Suprapubic skin (tissue), 4 donors: ENCODE measurements at regions not wholly inside any gene's neighbourhood (a gene's known extent, or its start where the extent isn't known, plus 50 kb on each side); places are given as distances from the start of the nearest gene placed in this dataset.

Experiments used
- DNase-seq, 2 donors: peaks; one replicate each; pipeline ENCODE4 v3.0.0-alpha.2; 2019; ENCODE audit warnings: low spot score in 2 of 2
- H3K27ac ChIP-seq: fragments of 200-600 bp; sonication (generic); one replicate; pipeline ENCODE4 v1.5.1; 2019
- H3K27me3 ChIP-seq: fragments of 200-600 bp; sonication (generic); one replicate; pipeline ENCODE4 v1.5.1; 2019
- H3K36me3 ChIP-seq: fragments of 200-600 bp; sonication (generic); one replicate; pipeline ENCODE4 v1.5.1; 2019
- H3K4me1 ChIP-seq: fragments of 200-600 bp; sonication (generic); one replicate; pipeline ENCODE4 v1.5.1; 2019
- H3K4me3 ChIP-seq: fragments of 200-600 bp; sonication (generic); one replicate; pipeline ENCODE4 v1.5.1; 2019; ENCODE audit warnings: mild to moderate bottlenecking
- H3K9me3 ChIP-seq: fragments of 200-600 bp; sonication (generic); one replicate; pipeline ENCODE4 v1.5.1; 2019
- EP300 ChIP-seq: sonication (generic); formaldehyde crosslinking; IDR thresholded peaks from one replicate; pipeline ENCODE4 v1.6.1; 2017; ENCODE audit warnings: antibody characterized with exemption
- POLR2A ChIP-seq, 2 donors: fragments of 450-650 bp; IDR thresholded peaks; one replicate each; pipeline ENCODE4 v1.6.1; 2017; ENCODE audit warnings: antibody characterized with exemption in 2 of 2, mild to moderate bottlenecking in 2 of 2, moderate library complexity in 2 of 2
- POLR2AphosphoS5 ChIP-seq, 3 donors: sonication (generic); formaldehyde crosslinking; IDR thresholded peaks; one replicate each; pipeline ENCODE4 v1.6.1; 2017; ENCODE audit warnings: antibody characterized with exemption in 3 of 3
- WGBS: methylation state at CpG from one replicate; pipeline ENCODE4 v1.1.5; 2018; 5-methylcytosine and 5-hydroxymethylcytosine counted together
- TF ChIP-seq, protein P1 (sequence below), 2 donors: fragments of 200-600 bp in 1 of 2; fragments of 450-650 bp in 1 of 2; sonication (generic) in 1 of 2; IDR thresholded peaks; one replicate each; pipeline ENCODE4 v1.5.1; 2016 to 2019; ENCODE audit warnings: antibody characterized with exemption in 2 of 2, mild to moderate bottlenecking in 1 of 2, moderate library complexity in 1 of 2

DNA sequence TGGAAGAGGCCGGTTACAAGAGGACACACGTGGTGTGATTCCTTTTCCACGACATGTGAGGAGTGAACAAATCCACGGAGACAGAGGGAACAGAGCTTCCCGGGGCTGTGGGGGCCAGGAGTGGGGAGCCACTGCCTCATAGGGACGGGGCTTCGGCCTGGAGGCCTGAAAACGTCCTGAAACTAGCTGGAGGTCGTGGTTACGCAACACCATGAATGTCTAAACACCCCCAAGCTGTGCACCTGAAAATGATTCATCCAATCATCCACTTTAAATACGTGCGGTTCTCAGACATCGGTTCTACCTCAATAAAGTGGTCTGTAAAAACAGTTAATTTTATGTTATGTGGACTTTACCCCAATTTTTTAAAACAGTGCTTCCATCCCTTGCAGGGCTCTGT lies 65.3 kb upstream of the PPP1R26 start:
- H3K27ac ChIP-seq: no peak overlapping the region
- WGBS: 48% methylated on average over 13 of the region's 13 CpGs
- H3K4me1 ChIP-seq: peaks cover 5% of the 10 kb centered on the region
- no peak overlapping the region for H3K4me3 ChIP-seq
- no peaks in the 10 kb centered on the region for H3K36me3 ChIP-seq
- TF ChIP-seq POLR2A (IDR thresholded peaks at IDR 0.05): no peak
- TF ChIP-seq, protein P1, sequence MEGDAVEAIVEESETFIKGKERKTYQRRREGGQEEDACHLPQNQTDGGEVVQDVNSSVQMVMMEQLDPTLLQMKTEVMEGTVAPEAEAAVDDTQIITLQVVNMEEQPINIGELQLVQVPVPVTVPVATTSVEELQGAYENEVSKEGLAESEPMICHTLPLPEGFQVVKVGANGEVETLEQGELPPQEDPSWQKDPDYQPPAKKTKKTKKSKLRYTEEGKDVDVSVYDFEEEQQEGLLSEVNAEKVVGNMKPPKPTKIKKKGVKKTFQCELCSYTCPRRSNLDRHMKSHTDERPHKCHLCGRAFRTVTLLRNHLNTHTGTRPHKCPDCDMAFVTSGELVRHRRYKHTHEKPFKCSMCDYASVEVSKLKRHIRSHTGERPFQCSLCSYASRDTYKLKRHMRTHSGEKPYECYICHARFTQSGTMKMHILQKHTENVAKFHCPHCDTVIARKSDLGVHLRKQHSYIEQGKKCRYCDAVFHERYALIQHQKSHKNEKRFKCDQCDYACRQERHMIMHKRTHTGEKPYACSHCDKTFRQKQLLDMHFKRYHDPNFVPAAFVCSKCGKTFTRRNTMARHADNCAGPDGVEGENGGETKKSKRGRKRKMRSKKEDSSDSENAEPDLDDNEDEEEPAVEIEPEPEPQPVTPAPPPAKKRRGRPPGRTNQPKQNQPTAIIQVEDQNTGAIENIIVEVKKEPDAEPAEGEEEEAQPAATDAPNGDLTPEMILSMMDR (IDR thresholded peaks at IDR 0.05): no peak
- no peak for TF ChIP-seq EP300
- no peak for TF ChIP-seq POLR2AphosphoS5 (IDR thresholded peaks at IDR 0.05)
- peaks cover 32% of the 10 kb centered on the region for H3K27me3 ChIP-seq
- H3K9me3 ChIP-seq: no peaks in the 10 kb centered on the region
- peak in 1 of 2 donors; percentile 10 for DNase-seq

DNA sequence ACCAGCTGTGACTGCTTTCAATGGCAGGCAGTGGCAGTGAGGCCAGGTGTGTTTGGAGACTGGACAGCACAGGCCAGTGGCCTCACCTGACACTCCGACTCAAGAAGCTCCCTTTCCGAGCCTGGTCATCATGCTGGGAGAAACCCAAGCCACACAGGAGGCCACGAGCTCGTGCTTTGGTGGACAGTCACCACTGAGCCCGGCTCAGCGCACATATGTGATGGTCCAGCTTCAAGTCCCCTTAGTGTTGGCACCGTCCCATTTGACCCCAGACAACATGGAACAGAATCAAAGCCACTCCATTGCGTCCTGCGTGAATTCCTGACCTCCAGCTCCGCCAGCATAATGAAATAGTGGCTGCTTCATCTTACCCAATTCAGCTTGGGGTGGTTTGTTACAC lies 64.0 kb upstream of the PPP1R26 start:
- 93% methylated on average over 4 of the region's 10 CpGs for WGBS
- Histone ChIP-seq H3K27me3 (peaks cover 32% of the 10 kb centered on the region), H3K27ac (no peak overlapping the region), H3K4me1 (peaks cover 5% of the 10 kb centered on the region), H3K4me3 (no peak overlapping the region), H3K9me3 (no peaks in the 10 kb centered on the region), H3K36me3 (no peaks in the 10 kb centered on the region)
- no peak for DNase-seq
- TF ChIP-seq EP300 (no peak), POLR2AphosphoS5 (IDR thresholded peaks at IDR 0.05) (no peak), POLR2A (IDR thresholded peaks at IDR 0.05) (no peak)
- TF ChIP-seq, protein P1 (IDR thresholded peaks at IDR 0.05): no peak

DNA sequence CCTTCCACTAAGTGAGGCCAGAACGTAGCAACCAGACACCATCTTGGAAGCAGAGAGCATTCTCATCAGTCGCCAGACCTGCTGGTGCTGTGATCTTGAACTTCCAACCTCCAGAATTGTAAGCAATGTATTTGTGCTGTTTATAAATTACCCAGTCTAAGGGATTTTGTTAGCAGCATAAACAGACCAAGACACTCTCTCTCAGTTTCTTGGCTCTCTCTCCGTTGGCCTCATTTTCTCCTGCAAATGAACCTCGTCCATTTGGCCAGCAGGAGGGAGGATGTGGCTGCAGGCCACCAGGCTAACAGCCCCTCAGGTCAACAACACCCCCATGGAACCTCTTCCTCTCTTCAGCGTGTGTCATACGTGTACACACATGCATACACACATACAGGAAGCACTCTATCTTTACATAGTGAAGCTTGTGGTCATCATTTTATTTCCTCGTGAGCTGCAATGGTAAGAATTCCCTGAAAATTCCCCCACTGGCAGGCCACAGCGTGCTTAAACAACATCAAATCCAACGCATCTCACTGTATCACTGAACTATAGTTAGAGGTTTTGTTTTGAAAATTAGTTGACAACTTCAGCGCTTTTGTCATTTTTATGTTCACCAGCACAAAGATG lies 62.8 kb upstream of the PPP1R26 start:
- no peak for TF ChIP-seq POLR2AphosphoS5 (IDR thresholded peaks at IDR 0.05)
- no peak for TF ChIP-seq EP300
- TF ChIP-seq POLR2A (IDR thresholded peaks at IDR 0.05): no peak
- TF ChIP-seq, protein P1 (IDR thresholded peaks at IDR 0.05): no peak
- peaks cover 27% of the 10 kb centered on the region for H3K27me3 ChIP-seq
- DNase-seq: no peak
- H3K4me3 ChIP-seq: no peak overlapping the region
- no peaks in the 10 kb centered on the region for H3K9me3 ChIP-seq
- WGBS: 68% methylated on average over 10 of the region's 10 CpGs
- H3K36me3 ChIP-seq: no peaks in the 10 kb centered on the region
- H3K4me1 ChIP-seq: peaks cover 5% of the 10 kb centered on the region
- no peak overlapping the region for H3K27ac ChIP-seq

DNA sequence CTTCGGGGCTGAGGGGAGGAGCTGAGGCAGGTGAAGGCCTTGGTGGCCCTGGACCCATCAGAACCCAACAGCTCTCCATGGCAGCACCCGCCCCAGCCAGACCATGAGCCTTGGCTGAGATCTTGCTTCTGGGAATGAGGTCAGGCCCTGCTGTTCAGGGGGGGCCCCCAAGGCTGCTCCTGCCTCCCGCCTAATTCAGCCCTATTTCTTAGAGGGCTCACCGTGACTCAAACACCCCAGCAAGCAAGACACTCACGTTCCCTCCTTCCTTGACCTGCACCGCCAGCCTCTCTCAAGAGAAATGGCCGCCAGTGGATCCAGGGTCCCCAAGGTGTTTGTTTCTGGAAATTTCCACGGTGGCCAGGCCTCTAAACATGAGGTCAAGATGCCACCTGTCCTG lies 61.4 kb upstream of the PPP1R26 start:
- 84% methylated on average over 4 of the region's 8 CpGs for WGBS

DNA sequence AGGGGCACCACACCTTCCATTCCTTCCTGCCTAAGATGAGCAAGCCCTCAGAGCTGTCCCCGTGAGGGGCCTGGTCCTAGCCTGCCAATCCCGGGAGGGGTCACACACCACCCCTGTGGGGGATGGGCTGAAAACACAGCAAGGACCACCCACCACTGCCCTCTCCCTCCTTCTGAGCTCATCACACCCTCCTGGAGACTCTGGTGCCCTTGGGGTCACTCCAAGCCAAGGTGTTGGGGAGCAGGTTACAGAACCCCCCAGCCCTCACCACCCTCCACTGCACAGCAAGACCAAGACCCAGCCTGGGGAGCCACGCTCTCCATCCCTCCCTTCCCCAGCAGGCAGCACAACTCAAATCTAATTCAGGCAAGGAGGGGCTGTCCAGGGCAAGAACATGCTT lies 60.5 kb upstream of the PPP1R26 start:
- H3K4me3 ChIP-seq: no peak overlapping the region
- no peaks in the 10 kb centered on the region for H3K4me1 ChIP-seq
- H3K27ac ChIP-seq: no peak overlapping the region
- H3K36me3 ChIP-seq: no peaks in the 10 kb centered on the region
- H3K9me3 ChIP-seq: no peaks in the 10 kb centered on the region
- no peak for TF ChIP-seq POLR2A (IDR thresholded peaks at IDR 0.05)
- TF ChIP-seq, protein P1 (IDR thresholded peaks at IDR 0.05): no peak
- no peak for TF ChIP-seq POLR2AphosphoS5 (IDR thresholded peaks at IDR 0.05)
- no peak for TF ChIP-seq EP300
- peaks cover 9% of the 10 kb centered on the region for H3K27me3 ChIP-seq
- DNase-seq: no peak
- WGBS: 50% methylated on average over 3 of the region's 3 CpGs

More for the DNA sequence above, 61.4 kb upstream of the PPP1R26 start:
- Histone ChIP-seq H3K9me3 (no peaks in the 10 kb centered on the region), H3K36me3 (no peaks in the 10 kb centered on the region), H3K4me1 (no peaks in the 10 kb centered on the region), H3K27ac (no peak overlapping the region), H3K4me3 (no peak overlapping the region), H3K27me3 (peaks cover 14% of the 10 kb centered on the region)
- no peak for DNase-seq
- no peak for TF ChIP-seq POLR2AphosphoS5 (IDR thresholded peaks at IDR 0.05)
- TF ChIP-seq, protein P1 (IDR thresholded peaks at IDR 0.05): no peak
- no peak for TF ChIP-seq POLR2A (IDR thresholded peaks at IDR 0.05)
- no peak for TF ChIP-seq EP300
